ENCODE measurements at regions not wholly inside any gene's neighbourhood (a gene's known extent, or its start where the extent isn't known, plus 50 kb on each side); places are given as distances from the start of the nearest gene placed in this dataset.

DNA sequence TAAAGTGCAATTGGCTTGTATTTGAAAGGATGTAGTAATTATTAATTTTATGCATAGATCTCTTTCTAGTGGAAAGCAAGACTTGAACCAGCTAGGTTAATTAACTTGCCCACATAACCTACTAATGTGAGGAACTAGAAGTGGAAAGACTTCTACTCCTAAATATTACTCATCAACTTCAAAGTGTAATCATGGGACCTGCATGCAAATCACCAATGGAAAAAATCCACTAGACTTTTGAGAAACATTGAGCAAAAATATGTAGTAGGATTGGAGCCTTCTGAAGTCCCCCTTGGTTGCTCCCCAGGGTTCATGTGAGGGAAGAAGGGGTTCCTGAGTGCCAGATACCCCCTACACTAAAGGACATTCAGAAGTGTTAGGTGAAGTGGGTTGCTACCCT lies 240.2 kb downstream of the PTEN start:
- TF ChIP-seq, protein P1, sequence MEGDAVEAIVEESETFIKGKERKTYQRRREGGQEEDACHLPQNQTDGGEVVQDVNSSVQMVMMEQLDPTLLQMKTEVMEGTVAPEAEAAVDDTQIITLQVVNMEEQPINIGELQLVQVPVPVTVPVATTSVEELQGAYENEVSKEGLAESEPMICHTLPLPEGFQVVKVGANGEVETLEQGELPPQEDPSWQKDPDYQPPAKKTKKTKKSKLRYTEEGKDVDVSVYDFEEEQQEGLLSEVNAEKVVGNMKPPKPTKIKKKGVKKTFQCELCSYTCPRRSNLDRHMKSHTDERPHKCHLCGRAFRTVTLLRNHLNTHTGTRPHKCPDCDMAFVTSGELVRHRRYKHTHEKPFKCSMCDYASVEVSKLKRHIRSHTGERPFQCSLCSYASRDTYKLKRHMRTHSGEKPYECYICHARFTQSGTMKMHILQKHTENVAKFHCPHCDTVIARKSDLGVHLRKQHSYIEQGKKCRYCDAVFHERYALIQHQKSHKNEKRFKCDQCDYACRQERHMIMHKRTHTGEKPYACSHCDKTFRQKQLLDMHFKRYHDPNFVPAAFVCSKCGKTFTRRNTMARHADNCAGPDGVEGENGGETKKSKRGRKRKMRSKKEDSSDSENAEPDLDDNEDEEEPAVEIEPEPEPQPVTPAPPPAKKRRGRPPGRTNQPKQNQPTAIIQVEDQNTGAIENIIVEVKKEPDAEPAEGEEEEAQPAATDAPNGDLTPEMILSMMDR (IDR thresholded peaks at IDR 0.05; ENCODE audit: low read depth, low read length, poor library complexity, severe bottlenecking) = no peak
- TF ChIP-seq EZH2phosphoT487 (IDR thresholded peaks at IDR 0.05; ENCODE audit: borderline replicate concordance, low read length) = no peak

Measured in DOHH2 (cell line).